Epithelial cell of esophagus (primary cell): ENCODE measurements at regions not wholly inside any gene's neighbourhood (a gene's known extent, or its start where the extent isn't known, plus 50 kb on each side); places are given as distances from the start of the nearest gene placed in this dataset.

Experiments used
- DNase-seq: peaks from one replicate; pipeline ENCODE4 v3.0.0; 2010; ENCODE audit warnings: low read depth
- H3K4me3 ChIP-seq: 2 replicates; pipeline ENCODE4 v1.5.1; 2011; ENCODE audit warnings: mild to moderate bottlenecking, low read length, control low read depth
- TF ChIP-seq, protein P1 (sequence below): IDR thresholded peaks from 2 replicates; pipeline ENCODE4 v1.5.1; 2011; ENCODE audit warnings: low read depth, mild to moderate bottlenecking, low read length, control low read depth, inconsistent platforms; ENCODE audit not compliant: insufficient read depth; ENCODE audit errors: missing control alignments

DNA sequence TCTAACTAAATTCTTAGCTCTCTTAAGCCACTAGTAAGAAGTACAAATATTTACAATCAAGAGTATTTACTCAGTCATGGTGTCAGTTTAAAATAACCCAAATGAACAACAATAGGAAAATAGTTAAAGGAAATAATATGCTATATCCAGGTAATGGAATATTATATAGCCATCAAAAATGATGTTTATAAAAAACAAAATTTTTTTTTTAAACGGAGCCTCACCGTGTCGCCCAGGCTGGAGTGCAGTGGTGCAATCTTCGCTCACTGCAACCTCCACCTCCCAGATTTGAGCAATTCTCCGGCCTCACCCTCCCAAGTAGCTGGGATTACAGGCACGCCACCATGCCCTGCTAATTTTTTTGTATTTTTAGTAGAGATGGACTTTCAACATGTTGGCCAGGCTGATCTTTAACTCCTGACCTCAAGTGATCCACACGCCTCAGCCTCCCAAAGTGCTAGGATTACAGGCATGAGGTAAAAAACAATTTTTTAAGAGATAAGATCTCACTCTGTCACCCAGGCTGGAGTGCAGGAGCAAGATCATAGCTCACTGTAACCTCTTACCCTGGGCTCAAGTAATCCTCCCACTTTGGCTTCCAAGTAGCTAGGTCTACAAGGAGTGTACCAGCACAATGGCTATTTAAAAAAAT is 132.5 kb downstream of the NOC3L start:
- no peak for DNase-seq
- H3K4me3 ChIP-seq: no peak overlapping the region
- TF ChIP-seq, protein P1, sequence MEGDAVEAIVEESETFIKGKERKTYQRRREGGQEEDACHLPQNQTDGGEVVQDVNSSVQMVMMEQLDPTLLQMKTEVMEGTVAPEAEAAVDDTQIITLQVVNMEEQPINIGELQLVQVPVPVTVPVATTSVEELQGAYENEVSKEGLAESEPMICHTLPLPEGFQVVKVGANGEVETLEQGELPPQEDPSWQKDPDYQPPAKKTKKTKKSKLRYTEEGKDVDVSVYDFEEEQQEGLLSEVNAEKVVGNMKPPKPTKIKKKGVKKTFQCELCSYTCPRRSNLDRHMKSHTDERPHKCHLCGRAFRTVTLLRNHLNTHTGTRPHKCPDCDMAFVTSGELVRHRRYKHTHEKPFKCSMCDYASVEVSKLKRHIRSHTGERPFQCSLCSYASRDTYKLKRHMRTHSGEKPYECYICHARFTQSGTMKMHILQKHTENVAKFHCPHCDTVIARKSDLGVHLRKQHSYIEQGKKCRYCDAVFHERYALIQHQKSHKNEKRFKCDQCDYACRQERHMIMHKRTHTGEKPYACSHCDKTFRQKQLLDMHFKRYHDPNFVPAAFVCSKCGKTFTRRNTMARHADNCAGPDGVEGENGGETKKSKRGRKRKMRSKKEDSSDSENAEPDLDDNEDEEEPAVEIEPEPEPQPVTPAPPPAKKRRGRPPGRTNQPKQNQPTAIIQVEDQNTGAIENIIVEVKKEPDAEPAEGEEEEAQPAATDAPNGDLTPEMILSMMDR: no peak

DNA sequence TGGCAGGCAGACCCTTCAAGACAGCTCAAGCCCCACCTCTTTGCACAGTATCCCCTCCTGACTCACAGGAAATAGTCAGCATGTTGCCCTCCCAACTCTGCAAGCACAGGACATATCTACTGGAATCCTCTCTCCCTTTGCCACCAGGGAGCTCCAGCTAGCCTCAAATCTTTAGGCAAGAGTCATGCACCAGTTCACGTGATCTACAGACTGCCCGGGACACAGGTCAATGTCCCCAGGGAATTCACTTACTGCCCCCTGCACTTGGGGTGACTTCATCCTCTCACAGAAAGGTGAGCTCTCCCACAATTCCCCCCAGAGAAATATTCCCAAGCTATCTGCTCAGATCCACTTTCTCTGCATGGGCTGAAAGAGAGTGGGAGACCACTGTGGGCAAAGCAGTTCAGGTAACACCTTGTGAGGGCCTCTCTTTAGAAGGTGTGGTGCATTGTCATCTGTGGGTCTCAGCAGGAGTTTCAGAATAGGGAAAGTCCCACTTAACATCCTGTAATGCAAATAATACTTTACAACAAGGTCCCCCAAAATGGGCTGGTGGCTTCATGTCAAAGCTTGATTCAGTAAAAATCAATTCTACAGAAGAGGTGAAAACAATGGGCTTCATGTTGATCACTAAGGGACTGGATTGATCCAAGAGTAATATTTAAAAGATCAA is 129.9 kb downstream of the NOC3L start:
- TF ChIP-seq, protein P1: no peak

DNA sequence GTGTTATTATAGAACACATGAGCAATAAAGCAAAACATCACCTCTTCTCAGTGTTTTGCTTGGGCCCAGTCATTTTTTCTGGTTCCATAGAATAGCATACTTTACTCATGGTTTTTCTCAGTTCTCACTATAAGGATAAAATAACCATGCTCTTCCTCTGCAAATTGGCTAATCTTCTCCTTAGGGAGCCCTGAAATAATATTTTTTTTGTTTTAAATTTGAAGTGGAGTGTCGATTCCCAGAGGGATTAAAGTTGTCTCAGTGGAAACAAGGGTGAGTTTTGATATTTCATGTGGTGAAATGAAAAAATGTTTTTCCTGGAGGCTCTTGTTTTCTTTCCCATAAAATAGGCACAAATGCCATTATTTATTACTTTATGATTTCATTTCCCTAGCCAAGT is 127.3 kb downstream of the NOC3L start:
- no peak overlapping the region for H3K4me3 ChIP-seq
- DNase-seq: no peak

More for the DNA sequence above, 129.9 kb downstream of the NOC3L start:
- DNase-seq: no peak
- H3K4me3 ChIP-seq: no peak overlapping the region

DNA sequence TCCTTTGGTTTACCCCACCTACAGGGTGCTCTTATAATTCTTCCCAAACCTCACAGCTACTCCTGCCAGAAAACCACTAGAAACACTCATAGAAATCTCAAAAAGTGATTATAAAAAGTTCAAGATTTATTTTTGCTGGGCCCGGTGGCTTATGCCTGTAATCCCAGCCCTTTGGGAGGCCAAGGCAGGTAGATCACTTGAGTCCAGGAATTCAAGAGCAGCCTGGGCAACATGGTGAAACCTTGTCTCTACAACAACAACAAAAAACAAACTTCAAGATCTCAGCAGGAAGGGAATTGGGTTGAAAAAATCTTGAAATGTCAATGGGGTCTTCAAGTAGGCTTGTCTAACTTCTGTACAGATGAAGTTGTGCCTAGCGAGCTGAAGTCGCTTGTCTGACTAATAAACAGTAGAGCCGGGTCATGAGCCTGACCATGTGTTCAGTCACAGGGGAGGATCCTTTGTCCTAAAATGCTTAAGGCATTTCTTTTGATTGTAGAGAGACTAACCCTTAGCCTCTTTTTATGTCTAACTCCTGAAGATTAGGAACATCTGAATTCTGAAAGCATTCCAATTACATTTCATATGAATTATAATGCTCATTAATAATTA is 124.6 kb downstream of the NOC3L start:
- no peak for DNase-seq
- TF ChIP-seq, protein P1: no peak
- H3K4me3 ChIP-seq: no peak overlapping the region

More for the DNA sequence above, 127.3 kb downstream of the NOC3L start:
- TF ChIP-seq, protein P1: no peak

GRCh38 chr10:94239696-94240095 is 123.0 kb downstream of the NOC3L start:
- TF ChIP-seq, protein P1: no peak
- DNase-seq: no peak

GRCh38 chr10:94240491-94240890 is 122.2 kb downstream of the NOC3L start:
- H3K4me3 ChIP-seq: no peak overlapping the region
- no peak for DNase-seq
- TF ChIP-seq, protein P1: no peak

More at GRCh38 chr10:94239696-94240095, 123.0 kb downstream of the NOC3L start:
- no peak overlapping the region for H3K4me3 ChIP-seq
